K562 (cell line): ENCODE measurements at regions not wholly inside any gene's neighbourhood (a gene's known extent, or its start where the extent isn't known, plus 50 kb on each side); places are given as distances from the start of the nearest gene placed in this dataset.

Source experiments
- ATAC-seq: fragments of 200-7000 bp; cut with Tn5 transposase; 3 replicates; pipeline ENCODE4 v1.9.1; 2020; ENCODE audit warnings: moderate library complexity
- BruUV-seq: library from RNA; stranded (reverse); fragments of 400-500 nt; replicated peaks from 2 replicates; lab custom pipeline; 2021; lab: Mats Ljungman, UMichigan
- CTCF ChIA-PET: fragments of 300-600 bp; formaldehyde crosslinking; extraction: SDS; loops from one replicate; lab custom pipeline; 2021; ENCODE audit warnings: low intra/inter-chr PET ratio; lab: Yijun Ruan, JAX
- POLR2A ChIA-PET: fragments of 300-600, 350-650 bp; sonication (Branson Sonifier 250); formaldehyde crosslinking; extraction: SDS; loops from one replicate; lab custom pipeline; 2021; ENCODE audit warnings: antibody characterized with exemption, inconsistent platforms; lab: Yijun Ruan, JAX
- DNase-seq, 4 experiments: peaks; one replicate each; pipeline versions ENCODE4 v3.0.0 to v3.0.0-alpha.2; 2011 to 2018; ENCODE audit warnings: low spot score in 3 of 4, mixed read lengths in 3 of 4; ENCODE audit errors: extremely low read depth in 1 of 4
- FAIRE-seq: peaks from 2 replicates; lab custom pipeline; 2011; peaks lifted over from hg19 to GRCh38; lab: Jason Lieb, UNC
- H2AFZ ChIP-seq: 2 replicates; pipeline ENCODE4 v1.6.0; 2011; ENCODE audit warnings: low read depth, low read length, control low read depth, inconsistent platforms
- H3K27ac ChIP-seq: fragments of 200-600 bp; 3 replicates; pipeline ENCODE4 v1.8.0; 2011; ENCODE audit warnings: low read depth, mild to moderate bottlenecking, control low read depth, inconsistent platforms, low read length, moderate library complexity, mixed read lengths; ENCODE audit errors: extremely low read depth
- H3K27me3 ChIP-seq, 2 experiments: fragments of 300-600 bp in 1 of 2; 2 replicates in 1 of 2; 3 replicates in 1 of 2; pipeline versions ENCODE4 v1.6.0 to v1.8.0; 2011; ENCODE audit warnings: inconsistent platforms in 2 of 2, low read length in 2 of 2, mild to moderate bottlenecking in 1 of 2, mixed read lengths in 1 of 2, moderate library complexity in 1 of 2; ENCODE audit not compliant: control insufficient read depth in 2 of 2, insufficient read depth in 2 of 2
- H3K36me3 ChIP-seq: fragments of 300-600 bp; 3 replicates; pipeline ENCODE4 v1.8.0; 2011; ENCODE audit warnings: mild to moderate bottlenecking, low read length, inconsistent platforms; ENCODE audit not compliant: control insufficient read depth, insufficient read depth
- H3K4me1 ChIP-seq, 2 experiments: fragments of 200-600 bp in 1 of 2; replicated peaks in 1 of 2; 2 replicates in 1 of 2; 3 replicates in 1 of 2; pipeline versions ENCODE4 v1.5.1 to v1.8.0; 2011; ENCODE audit warnings: inconsistent platforms in 2 of 2, low read length in 2 of 2, mild to moderate bottlenecking in 1 of 2, mixed read lengths in 1 of 2, moderate library complexity in 1 of 2; ENCODE audit not compliant: control insufficient read depth in 2 of 2, insufficient read depth in 2 of 2
- H3K4me2 ChIP-seq: 2 replicates; pipeline ENCODE4 v1.6.1; 2011; ENCODE audit warnings: low read length, control low read depth, inconsistent platforms, mixed read lengths; ENCODE audit not compliant: insufficient read depth
- H3K4me3 ChIP-seq: fragments of 200-600 bp; sonication (generic), shearing (Covaris generic); 2 replicates; pipeline ENCODE4 v1.5.1; 2016; ENCODE audit warnings: control low read depth, inconsistent platforms
- H3K79me2 ChIP-seq: fragments of 200-600 bp; 3 replicates; pipeline ENCODE4 v1.8.0; 2011; ENCODE audit warnings: low read length, inconsistent platforms; ENCODE audit not compliant: control insufficient read depth, insufficient read depth
- H3K9ac ChIP-seq, 2 experiments: 2 replicates each; pipeline versions ENCODE4 v1.6.0 to v1.6.1; 2011; ENCODE audit warnings: low read depth in 2 of 2, low read length in 2 of 2, control low read depth in 1 of 2, inconsistent platforms in 1 of 2, mild to moderate bottlenecking in 1 of 2, mixed read lengths in 1 of 2; ENCODE audit not compliant: insufficient read depth in 1 of 2
- H3K9me1 ChIP-seq: one replicate; pipeline ENCODE4 v1.6.0; 2011; ENCODE audit warnings: inconsistent platforms, mild to moderate bottlenecking, low read length, moderate library complexity; ENCODE audit not compliant: control insufficient read depth, insufficient read depth
- H3K9me3 ChIP-seq: replicated peaks from 2 replicates; pipeline ENCODE4 v1.5.1; 2011; ENCODE audit warnings: low read depth, low read length, inconsistent platforms; ENCODE audit not compliant: control insufficient read depth, insufficient read depth
- H4K20me1 ChIP-seq: replicated peaks from 2 replicates; pipeline ENCODE4 v1.6.1; 2011; ENCODE audit warnings: low read length, inconsistent platforms, mixed read lengths; ENCODE audit not compliant: control insufficient read depth, insufficient read depth
- BRCA1 ChIP-seq, 2 experiments: fragments of 450-650 bp in 1 of 2; sonication (generic) in 1 of 2; formaldehyde crosslinking in 1 of 2; IDR thresholded peaks; 2 replicates each; pipeline versions ENCODE4 v1.5.0 to v1.6.1; 2017 to 2020; ENCODE audit warnings: mild to moderate bottlenecking in 1 of 2, missing genetic modification reagents in 1 of 2
- CHD4 ChIP-seq: fragments of 200-600 bp; sonication (generic); IDR thresholded peaks from 3 replicates; pipeline ENCODE4 v1.6.1; 2012; ENCODE audit warnings: low read depth, mild to moderate bottlenecking, mixed read lengths, low read length, inconsistent platforms; ENCODE audit not compliant: insufficient read depth, insufficient replicate concordance, poor library complexity, severe bottlenecking
- E2F4 ChIP-seq: sonication (generic); formaldehyde crosslinking; IDR thresholded peaks from 2 replicates; pipeline ENCODE4 v1.8.0; 2022; ENCODE audit warnings: mild to moderate bottlenecking, low read depth, missing genetic modification reagents
- ESRRB ChIP-seq: fragments of 250-450 bp; sonication (Bioruptor Pico); IDR thresholded peaks from 2 replicates; pipeline ENCODE4 v1.5.0; 2020; ENCODE audit warnings: mild to moderate bottlenecking, moderate library complexity, borderline replicate concordance
- ETS2 ChIP-seq: IDR thresholded peaks from 2 replicates; pipeline ENCODE4 v1.6.1; 2016; ENCODE audit warnings: borderline replicate concordance, missing genetic modification characterization, mild to moderate bottlenecking, moderate library complexity, missing compliant biosample characterization; ENCODE audit not compliant: poor library complexity, severe bottlenecking
- HMBOX1 ChIP-seq: sonication (generic); IDR thresholded peaks from 2 replicates; pipeline ENCODE4 v1.6.1; 2016
- RAD51 ChIP-seq: fragments of 450-650 bp; IDR thresholded peaks from 2 replicates; pipeline ENCODE4 v1.7.1; 2016; ENCODE audit warnings: low read depth, mild to moderate bottlenecking, borderline replicate concordance
- RBFOX2 ChIP-seq: fragments of 200-400 bp; formaldehyde crosslinking; IDR thresholded peaks from 2 replicates; pipeline ENCODE4 v1.6.1; 2017; ENCODE audit warnings: low read depth, mild to moderate bottlenecking, low read length, moderate library complexity
- SLC30A9 ChIP-seq: fragments of 250-450 bp; sonication (Bioruptor Pico); IDR thresholded peaks from 2 replicates; pipeline ENCODE4 v1.8.0; 2022; ENCODE audit warnings: mild to moderate bottlenecking, moderate library complexity
- SMARCA5 ChIP-seq: fragments of 450-650 bp; IDR thresholded peaks from 2 replicates; pipeline ENCODE4 v1.6.1; 2016
- SRSF9 ChIP-seq: fragments of 200-400 bp; formaldehyde crosslinking; IDR thresholded peaks from 2 replicates; pipeline ENCODE4 v1.6.1; 2017; ENCODE audit warnings: low read depth, low read length, borderline replicate concordance
- STAT6 ChIP-seq: sonication (generic); formaldehyde crosslinking; IDR thresholded peaks from 2 replicates; pipeline ENCODE4 v1.8.1; 2023; ENCODE audit warnings: mild to moderate bottlenecking, missing genetic modification reagents
- TCF7 ChIP-seq: sonication (generic); IDR thresholded peaks from 2 replicates; pipeline ENCODE4 v1.6.1; 2016; ENCODE audit warnings: antibody characterized with exemption, borderline replicate concordance
- TCFL5 ChIP-seq: fragments of 250-450 bp; sonication (Bioruptor Pico); conservative IDR thresholded peaks from 2 replicates; pipeline ENCODE4 v1.6.1; 2021; ENCODE audit warnings: mild to moderate bottlenecking, moderate library complexity, matching md5 sums
- ZBED1 ChIP-seq: IDR thresholded peaks from 2 replicates; pipeline ENCODE4 v1.6.1; 2014
- ZFPM2 ChIP-seq: fragments of 250-450 bp; sonication (Bioruptor Pico); IDR thresholded peaks from 2 replicates; pipeline ENCODE4 v1.5.1; 2022; ENCODE audit warnings: mild to moderate bottlenecking
- ZFX ChIP-seq: sonication (generic); formaldehyde crosslinking; IDR thresholded peaks from 2 replicates; pipeline ENCODE4 v1.8.0; 2022; ENCODE audit warnings: mild to moderate bottlenecking, missing genetic modification reagents, moderate library complexity
- ZNF224 ChIP-seq: sonication (generic); formaldehyde crosslinking; IDR thresholded peaks from 2 replicates; pipeline ENCODE4 v1.8.0; 2022; ENCODE audit warnings: mild to moderate bottlenecking, missing genetic modification reagents
- ZNF586 ChIP-seq: fragments of 450-650 bp; formaldehyde crosslinking; conservative IDR thresholded peaks from 2 replicates; pipeline ENCODE4 v1.4.0; 2020; ENCODE audit warnings: mild to moderate bottlenecking, moderate library complexity
- WGBS: fragments of 100-300 bp; shearing (Covaris generic); methylation state at CpG from one replicate; pipeline ENCODE4 v1.1.6; 2016; ENCODE audit warnings: low coverage, mixed read lengths; ENCODE audit not compliant: insufficient coverage; ENCODE audit errors: missing lambda C conversion rate; 5-methylcytosine and 5-hydroxymethylcytosine counted together
- in situ Hi-C: fragments of 300-500 bp; cut with MboI; formaldehyde crosslinking; loops from 4 replicates; pipeline ENCODE4 v1.15.0; 2018; ENCODE audit warnings: inconsistent platforms, mixed read lengths
- intact Hi-C: fragments of 100-400 bp; cut with micrococcal nuclease; formaldehyde crosslinking; loops from 2 replicates; pipeline ENCODE4 v1.14.2; 2022

GRCh38 chr3:182521339-182521738 lies 272.0 kb upstream of the ATP11B start:
- ChIA-PET CTCF (no interaction called here), POLR2A (interaction anchor here (1.5 kb wide), 1 partner anchor 10 kb away, joined by 3 read pairs; no protein-coding TSS in a partner anchor)
- H3K4me2 ChIP-seq, result no peak overlapping the region
- intact Hi-C loops, result no loop called here
- H3K36me3 ChIP-seq, result no peaks in the 10 kb centered on the region
- no peaks in the 10 kb centered on the region for H4K20me1 ChIP-seq
- no peak overlapping the region for H3K9ac ChIP-seq
- no peaks in the 10 kb centered on the region for H3K4me1 ChIP-seq
- H3K79me2 ChIP-seq, result no peaks in the 10 kb centered on the region
- peaks cover 0 to 4% of the 10 kb centered on the region in 2 experiments; a peak in 2 of 5 replicates for H3K27me3 ChIP-seq
- no peak for FAIRE-seq
- H3K27ac ChIP-seq, result no peak overlapping the region
- H3K4me3 ChIP-seq, result no peak overlapping the region
- H3K9me3 ChIP-seq, result no peaks in the 10 kb centered on the region
- BruUV-seq, result no TSS peak
- no peak for ATAC-seq
- H2AFZ ChIP-seq, result no peak overlapping the region
- H3K9me1 ChIP-seq, result no peaks in the 10 kb centered on the region
- 0% methylated on average over 3 of the region's 3 CpGs for WGBS
- TF ChIP-seq STAT6 (CRISPR knock-in tag) (no peak), ZNF586 (no peak), E2F4 (CRISPR knock-in tag) (no peak), ZBED1 (no peak), RAD51 (no peak), ZNF224 (CRISPR knock-in tag) (no peak), ZFX (no peak), TCF7 (no peak), SRSF9 (no peak), RBFOX2 (no peak), CHD4 (no peak), SLC30A9 (CRISPR knock-in tag) (no peak), ZFPM2 (no peak), ETS2 (tag) (no peak), HMBOX1 (no peak), ESRRB (CRISPR knock-in tag) (no peak), TCFL5 (CRISPR knock-in tag) (no peak), SMARCA5 (no peak), BRCA1 (IDR thresholded peaks at IDR 0.05) (no peak), BRCA1 (CRISPR knock-in tag; IDR thresholded peaks at IDR 0.05) (no peak)
- in situ Hi-C loops, result no loop called here
- DNase-seq, result no peak
